PFSK-1 (cell line): ENCODE measurements at regions not wholly inside any gene's neighbourhood (a gene's known extent, or its start where the extent isn't known, plus 50 kb on each side); places are given as distances from the start of the nearest gene placed in this dataset.

Source experiments
- FOXP2 ChIP-seq: optimal IDR thresholded peaks from 2 replicates; pipeline ENCODE3; 2011; ENCODE audit warnings: borderline replicate concordance, control low read depth, inconsistent platforms; ENCODE audit not compliant: insufficient read depth; ENCODE audit errors: extremely low read length, extremely low read depth
- POLR2AphosphoS5 ChIP-seq: IDR thresholded peaks from 2 replicates; pipeline ENCODE4 v1.6.1; 2012; ENCODE audit warnings: low read depth, mild to moderate bottlenecking, control low read depth, low read length, moderate library complexity
- REST ChIP-seq, 2 experiments: IDR thresholded peaks; 2 replicates each; pipeline versions ENCODE4 v1.6.1 to v1.8.0; 2011 to 2012; ENCODE audit warnings: low read depth in 2 of 2, low read length in 2 of 2, control low read depth in 1 of 2, inconsistent platforms in 1 of 2, mild to moderate bottlenecking in 1 of 2, moderate library complexity in 1 of 2; ENCODE audit not compliant: insufficient read depth in 1 of 2
- SIN3A ChIP-seq: IDR thresholded peaks from 2 replicates; pipeline ENCODE4 v1.6.1; 2012; ENCODE audit warnings: mild to moderate bottlenecking, low read length, moderate library complexity, borderline replicate concordance; ENCODE audit not compliant: insufficient read depth
- TAF1 ChIP-seq: IDR thresholded peaks from 2 replicates; pipeline ENCODE4 v1.6.1; 2012; ENCODE audit warnings: low read length, control low read depth, borderline replicate concordance; ENCODE audit not compliant: insufficient read depth

- TF ChIP-seq POLR2AphosphoS5 (no peak), REST (IDR thresholded peaks at IDR 0.05; ENCODE audit: insufficient read depth in 1 of 2, low read depth in 2 of 2, low read length in 2 of 2) (no peak), SIN3A (no peak), TAF1 (no peak), FOXP2 (no peak)
These were observed 75.2 kb downstream of the SPRY1 start for GRCh38 chr4:123471655-123472369.
